Parathyroid adenoma (tissue), 2 donors: ENCODE measurements at regions not wholly inside any gene's neighbourhood (a gene's known extent, or its start where the extent isn't known, plus 50 kb on each side); places are given as distances from the start of the nearest gene placed in this dataset.

Source experiments
- H2AFZ ChIP-seq: fragments of 300-600 bp; sonication (generic); one replicate; pipeline ENCODE4 v1.7.0; 2017; ENCODE audit warnings: antibody characterized with exemption, mild to moderate bottlenecking
- H3K27ac ChIP-seq: fragments of 300-600 bp; sonication (generic); one replicate; pipeline ENCODE4 v1.7.0; 2017
- H3K27me3 ChIP-seq: fragments of 300-600 bp; sonication (generic); one replicate; pipeline ENCODE4 v1.7.0; 2017; ENCODE audit warnings: low read length; ENCODE audit not compliant: control insufficient read depth, insufficient read depth
- H3K36me3 ChIP-seq: fragments of 300-600 bp; sonication (generic); one replicate; pipeline ENCODE4 v1.7.0; 2017; ENCODE audit warnings: low read length; ENCODE audit not compliant: control insufficient read depth, insufficient read depth
- H3K4me1 ChIP-seq: fragments of 300-600 bp; sonication (generic); one replicate; pipeline ENCODE4 v1.7.0; 2017; ENCODE audit warnings: control low read depth
- H3K4me2 ChIP-seq: fragments of 300-600 bp; sonication (generic); one replicate; pipeline ENCODE4 v1.7.0; 2017; ENCODE audit warnings: low read length
- H3K4me3 ChIP-seq: fragments of 300-600 bp; sonication (generic); one replicate; pipeline ENCODE4 v1.7.0; 2017; ENCODE audit warnings: low read depth, low read length
- H3K79me2 ChIP-seq: fragments of 300-600 bp; sonication (generic); one replicate; pipeline ENCODE4 v1.7.0; 2017; ENCODE audit warnings: control low read depth
- H3K9ac ChIP-seq: fragments of 300-600 bp; sonication (generic); one replicate; pipeline ENCODE4 v1.7.0; 2017; ENCODE audit warnings: mild to moderate bottlenecking
- H3K9me3 ChIP-seq: fragments of 300-600 bp; sonication (generic); one replicate; pipeline ENCODE4 v1.7.0; 2017; ENCODE audit warnings: low read length; ENCODE audit not compliant: control insufficient read depth
- CTCF ChIP-seq: fragments of 300-600 bp; sonication (generic); IDR thresholded peaks from one replicate; pipeline ENCODE4 v1.7.0; 2017; ENCODE audit warnings: antibody characterized with exemption, mild to moderate bottlenecking
- donor health status: primary hyperparathyroidism.

GRCh38 chr1:208918160-208918559 lies 665.4 kb upstream of the CAMK1G start:
- H3K9me3 ChIP-seq = no peaks in the 10 kb centered on the region
- no peak overlapping the region for H3K9ac ChIP-seq
- no peak overlapping the region for H3K4me2 ChIP-seq
- H3K27me3 ChIP-seq = no peaks in the 10 kb centered on the region
- no peak overlapping the region for H2AFZ ChIP-seq
- no peak for TF ChIP-seq CTCF
- no peaks in the 10 kb centered on the region for H3K4me1 ChIP-seq
- no peaks in the 10 kb centered on the region for H3K36me3 ChIP-seq
- H3K27ac ChIP-seq = no peak overlapping the region
- no peak overlapping the region for H3K4me3 ChIP-seq
- H3K79me2 ChIP-seq = no peaks in the 10 kb centered on the region

- no peak for TF ChIP-seq CTCF
- Histone ChIP-seq H3K4me1 (no peaks in the 10 kb centered on the region), H2AFZ (no peak overlapping the region), H3K79me2 (no peaks in the 10 kb centered on the region), H3K27me3 (no peaks in the 10 kb centered on the region), H3K9ac (no peak overlapping the region), H3K36me3 (no peaks in the 10 kb centered on the region), H3K4me3 (no peak overlapping the region), H3K4me2 (no peak overlapping the region), H3K27ac (no peak overlapping the region), H3K9me3 (no peaks in the 10 kb centered on the region)
Observed at GRCh38 chr1:208919371-208919770, 664.1 kb upstream of the CAMK1G start.

GRCh38 chr1:208921259-208921658 lies 662.3 kb upstream of the CAMK1G start:
- Histone ChIP-seq H3K27ac (no peak overlapping the region), H3K9ac (no peak overlapping the region), H3K36me3 (no peaks in the 10 kb centered on the region), H3K79me2 (no peaks in the 10 kb centered on the region), H2AFZ (no peak overlapping the region), H3K27me3 (no peaks in the 10 kb centered on the region), H3K4me3 (no peak overlapping the region), H3K4me1 (no peaks in the 10 kb centered on the region), H3K4me2 (no peak overlapping the region), H3K9me3 (no peaks in the 10 kb centered on the region)
- TF ChIP-seq CTCF = no peak

DNA sequence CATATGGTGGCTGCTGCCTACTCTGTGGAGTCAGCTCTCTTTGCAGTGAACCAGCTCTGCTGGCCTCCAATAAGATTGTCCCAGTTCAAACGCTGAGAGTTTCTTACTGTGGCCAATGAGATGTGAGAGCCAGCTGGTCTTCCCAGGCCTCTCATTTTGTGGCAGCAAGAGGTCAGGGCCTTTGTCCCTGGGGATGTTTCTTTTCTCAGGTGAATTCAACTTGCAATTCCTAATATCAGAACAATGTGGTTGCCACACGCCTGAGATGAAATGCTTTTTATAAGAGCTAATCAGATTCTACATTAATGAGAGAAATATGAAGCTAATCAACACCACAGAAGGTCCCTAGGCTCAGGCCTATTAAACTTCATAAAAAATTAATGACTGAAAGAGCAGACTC lies 660.1 kb upstream of the CAMK1G start:
- TF ChIP-seq CTCF = no peak
- Histone ChIP-seq H3K79me2 (no peaks in the 10 kb centered on the region), H3K27me3 (no peaks in the 10 kb centered on the region), H3K4me2 (no peak overlapping the region), H3K9ac (no peak overlapping the region), H3K27ac (no peak overlapping the region), H3K4me1 (no peaks in the 10 kb centered on the region), H3K4me3 (no peak overlapping the region), H2AFZ (no peak overlapping the region), H3K9me3 (no peaks in the 10 kb centered on the region), H3K36me3 (no peaks in the 10 kb centered on the region)

DNA sequence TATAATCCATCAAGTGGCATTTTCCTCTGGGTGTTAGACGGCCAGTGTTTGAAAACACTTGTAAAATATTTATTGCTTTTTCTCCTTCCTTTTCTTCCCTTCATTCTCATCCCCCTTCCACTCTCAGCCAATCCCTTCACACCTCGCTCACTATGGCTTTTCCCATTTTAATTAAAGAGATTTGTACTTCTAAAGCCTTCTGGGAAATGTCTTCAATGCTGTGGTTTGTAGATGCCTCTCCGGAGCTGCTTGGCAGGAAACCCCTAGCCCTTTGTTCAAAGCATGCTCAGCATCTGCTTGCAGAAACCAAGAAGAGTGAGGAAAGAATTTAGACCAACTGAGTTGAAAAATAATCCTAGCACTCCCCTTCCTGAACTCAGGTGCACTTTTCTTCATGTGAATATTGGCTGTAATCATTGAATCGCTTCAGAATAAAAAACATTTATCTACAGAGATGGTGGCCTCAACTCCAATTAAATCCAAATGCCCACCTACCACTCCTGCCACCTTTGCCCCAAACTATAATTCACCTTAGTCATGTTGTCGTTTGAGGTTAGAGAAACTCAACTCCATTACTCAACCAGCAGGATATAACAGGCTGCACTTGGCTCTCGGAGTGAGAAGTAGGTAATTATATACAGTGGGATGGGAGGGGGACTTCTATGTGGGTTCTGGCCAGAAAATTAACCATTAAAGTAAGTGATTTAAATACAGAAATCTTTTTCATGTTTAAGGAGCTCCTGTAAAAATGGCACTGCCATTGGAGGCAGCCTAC lies 659.4 kb upstream of the CAMK1G start:
- H3K4me3 ChIP-seq = no peak overlapping the region
- no peaks in the 10 kb centered on the region for H3K36me3 ChIP-seq
- H3K9ac ChIP-seq = no peak overlapping the region
- no peak overlapping the region for H3K4me2 ChIP-seq
- H3K27me3 ChIP-seq = no peaks in the 10 kb centered on the region
- H3K27ac ChIP-seq = no peak overlapping the region
- no peaks in the 10 kb centered on the region for H3K79me2 ChIP-seq
- no peak overlapping the region for H2AFZ ChIP-seq
- no peaks in the 10 kb centered on the region for H3K9me3 ChIP-seq
- H3K4me1 ChIP-seq = no peaks in the 10 kb centered on the region
- TF ChIP-seq CTCF = no peak
